A673 (cell line): ENCODE measurements at regions not wholly inside any gene's neighbourhood (a gene's known extent, or its start where the extent isn't known, plus 50 kb on each side); places are given as distances from the start of the nearest gene placed in this dataset.

ENCODE experiments used
- BruUV-seq: library from RNA; stranded (reverse); fragments of 400-500 nt; replicated peaks from 2 replicates; lab custom pipeline; 2021; lab: Mats Ljungman, UMichigan
- CTCF ChIA-PET: fragments of 300-600 bp; sonication (Branson Sonifier 250); formaldehyde crosslinking; loops from one replicate; lab custom pipeline; 2022; ENCODE audit warnings: antibody characterized with exemption; lab: Charles Lee
- POLR2A ChIA-PET: fragments of 300-600 bp; sonication (Branson Sonifier 250); formaldehyde crosslinking; loops from one replicate; lab custom pipeline; 2022; ENCODE audit warnings: antibody characterized with exemption; ENCODE audit not compliant: low non-redundant PET; lab: Charles Lee
- DNase-seq: peaks from one replicate; pipeline ENCODE4 v3.0.0-alpha.2; 2015; ENCODE audit warnings: low spot score
- H3K27ac ChIP-seq: fragments of 200-600 bp; sonication (generic); 2 replicates; pipeline ENCODE4 v1.5.1; 2016; ENCODE audit warnings: mixed run types, low read depth, mild to moderate bottlenecking, mixed read lengths, antibody characterized with exemption, low read length; ENCODE audit not compliant: poor library complexity, severe bottlenecking
- H3K27me3 ChIP-seq: fragments of 200-600 bp; sonication (generic); replicated peaks from 2 replicates; pipeline ENCODE4 v1.6.1; 2017; ENCODE audit warnings: mixed run types, low read depth, mild to moderate bottlenecking, mixed read lengths, antibody characterized with exemption, low read length; ENCODE audit not compliant: insufficient read depth, poor library complexity
- H3K36me3 ChIP-seq: fragments of 200-600 bp; sonication (generic); 2 replicates; pipeline ENCODE4 v1.6.1; 2016; ENCODE audit warnings: mixed run types, mild to moderate bottlenecking, mixed read lengths, antibody characterized with exemption, low read length; ENCODE audit not compliant: insufficient read depth, poor library complexity, severe bottlenecking
- H3K4me1 ChIP-seq: fragments of 200-600 bp; sonication (generic); 2 replicates; pipeline ENCODE4 v1.6.1; 2017; ENCODE audit warnings: mixed run types, mild to moderate bottlenecking, mixed read lengths, antibody characterized with exemption, low read length; ENCODE audit not compliant: insufficient read depth, poor library complexity, severe bottlenecking
- H3K4me3 ChIP-seq: fragments of 200-600 bp; sonication (generic); 2 replicates; pipeline ENCODE4 v1.5.1; 2016; ENCODE audit warnings: low read depth, mixed run types, mild to moderate bottlenecking, mixed read lengths, low read length; ENCODE audit not compliant: poor library complexity, severe bottlenecking
- H3K9me3 ChIP-seq: fragments of 200-600 bp; sonication (generic); 2 replicates; pipeline ENCODE4 v1.6.1; 2016; ENCODE audit warnings: mixed run types, low read depth, mild to moderate bottlenecking, mixed read lengths, antibody characterized with exemption, low read length; ENCODE audit not compliant: poor library complexity, severe bottlenecking
- CTCF ChIP-seq: fragments of 300-800, 200-600 bp; sonication (generic); conservative IDR thresholded peaks from 2 replicates; pipeline ENCODE4 v1.5.1; 2017; ENCODE audit warnings: low read depth, mild to moderate bottlenecking, antibody characterized with exemption, low read length, moderate library complexity, mixed read lengths
- EZH2 ChIP-seq: fragments of 200-600 bp; sonication (generic); IDR thresholded peaks from 2 replicates; pipeline ENCODE4 v1.6.1; 2017; ENCODE audit warnings: borderline replicate concordance, low read depth, mild to moderate bottlenecking, mixed read lengths, antibody characterized with exemption, low read length; ENCODE audit not compliant: poor library complexity, severe bottlenecking
- intact Hi-C: fragments of 100-400 bp; cut with micrococcal nuclease; formaldehyde crosslinking; loops from one replicate; pipeline ENCODE4 v1.10.0; 2022; ENCODE audit not compliant: unreplicated experiment

- CTCF ChIA-PET, result no interaction called here
- BruUV-seq, result no TSS peak
- POLR2A ChIA-PET, result no interaction called here
- H3K27ac ChIP-seq, result no peak overlapping the region
- no peak for DNase-seq
- H3K9me3 ChIP-seq, result no peaks in the 10 kb centered on the region
- no peaks in the 10 kb centered on the region for H3K4me1 ChIP-seq
- no peaks in the 10 kb centered on the region for H3K36me3 ChIP-seq
- intact Hi-C loops, result no loop called here
- no peaks in the 10 kb centered on the region for H3K27me3 ChIP-seq
- no peak overlapping the region for H3K4me3 ChIP-seq
- TF ChIP-seq CTCF (no peak), EZH2 (no peak)
These were observed 498.4 kb downstream of the MID1IP1 start for GRCh38 chrX:39299615-39300014.

- ChIA-PET CTCF (no interaction called here), POLR2A (no interaction called here)
- no TSS peak for BruUV-seq
- H3K27ac ChIP-seq, result no peak overlapping the region
- H3K4me3 ChIP-seq, result no peak overlapping the region
- DNase-seq, result no peak
- no peaks in the 10 kb centered on the region for H3K9me3 ChIP-seq
- H3K36me3 ChIP-seq, result no peaks in the 10 kb centered on the region
- no peak for TF ChIP-seq CTCF
- TF ChIP-seq EZH2, result no peak
- intact Hi-C loops, result no loop called here
- H3K4me1 ChIP-seq, result no peaks in the 10 kb centered on the region
- no peaks in the 10 kb centered on the region for H3K27me3 ChIP-seq
These were observed 499.8 kb downstream of the MID1IP1 start for GRCh38 chrX:39301036-39301435.

GRCh38 chrX:39302838-39303237 lies 501.6 kb downstream of the MID1IP1 start:
- Histone ChIP-seq H3K4me1 (no peaks in the 10 kb centered on the region), H3K27ac (no peak overlapping the region), H3K9me3 (no peaks in the 10 kb centered on the region), H3K4me3 (no peak overlapping the region), H3K27me3 (no peaks in the 10 kb centered on the region), H3K36me3 (no peaks in the 10 kb centered on the region)
- TF ChIP-seq EZH2 (no peak), CTCF (no peak)
- DNase-seq, result no peak
- intact Hi-C loops, result no loop called here
- POLR2A ChIA-PET, result no interaction called here
- CTCF ChIA-PET, result no interaction called here
- BruUV-seq, result no TSS peak
